ENCODE measurements at regions not wholly inside any gene's neighbourhood (a gene's known extent, or its start where the extent isn't known, plus 50 kb on each side); places are given as distances from the start of the nearest gene placed in this dataset.

- H3K27ac ChIP-seq (ENCODE audit: insufficient read depth, low read length): no peak overlapping the region
- H3K4me3 ChIP-seq (replicated peaks in 1 of 4; ENCODE audit: control extremely low read depth in 1 of 4, insufficient read depth in 1 of 4, low read depth in 3 of 4, low read length in 4 of 4): no peak overlapping the region
- H3K79me2 ChIP-seq (ENCODE audit: control insufficient read depth, insufficient read depth, low read length): no peaks in the 10 kb centered on the region
- peak in 1 of 2 donors; percentile 40 for DNase-seq (ENCODE audit: low read depth in 2 of 2)
- H3K9ac ChIP-seq (ENCODE audit: insufficient read depth, low read length): no peak overlapping the region
- no peak overlapping the region for H3K4me2 ChIP-seq (ENCODE audit: extremely low read depth, insufficient read depth, low read length)
- H2AFZ ChIP-seq (ENCODE audit: low read length): no peak overlapping the region
- no peaks in the 10 kb centered on the region for H3K27me3 ChIP-seq (ENCODE audit: control insufficient read depth, insufficient read depth, low read length)
- H3K36me3 ChIP-seq (ENCODE audit: control insufficient read depth, insufficient read depth, low read length): no peaks in the 10 kb centered on the region
- TF ChIP-seq CTCF (conservative IDR thresholded peaks at IDR 0.05 in 1 of 2, IDR thresholded peaks at IDR 0.05 in 1 of 2; ENCODE audit: low read depth in 1 of 2, low read length in 2 of 2) (no peak), EZH2 (IDR thresholded peaks at IDR 0.05; ENCODE audit: low read length, missing control alignments) (no peak)
- no peaks in the 10 kb centered on the region for H3K4me1 ChIP-seq (ENCODE audit: control insufficient read depth, extremely low read depth, insufficient read depth, low read length)
- no peaks in the 10 kb centered on the region for H3K9me3 ChIP-seq (ENCODE audit: control insufficient read depth, insufficient read depth, low read depth, low read length)
- no peaks in the 10 kb centered on the region for H4K20me1 ChIP-seq (ENCODE audit: control insufficient read depth, extremely low read depth, insufficient read depth, low read length)
Observed at GRCh38 chr3:63034101-63034500, 158.9 kb upstream of the CADPS start.

GRCh38 chr3:63037116-63037515 is 161.9 kb upstream of the CADPS start:
- Histone ChIP-seq H3K27me3 (ENCODE audit: control insufficient read depth, insufficient read depth, low read length) (no peaks in the 10 kb centered on the region), H3K4me2 (ENCODE audit: extremely low read depth, insufficient read depth, low read length) (no peak overlapping the region), H3K9me3 (ENCODE audit: control insufficient read depth, insufficient read depth, low read depth, low read length) (no peaks in the 10 kb centered on the region), H3K36me3 (ENCODE audit: control insufficient read depth, insufficient read depth, low read length) (no peaks in the 10 kb centered on the region), H3K9ac (ENCODE audit: insufficient read depth, low read length) (no peak overlapping the region), H3K4me1 (ENCODE audit: control insufficient read depth, extremely low read depth, insufficient read depth, low read length) (no peaks in the 10 kb centered on the region), H3K79me2 (ENCODE audit: control insufficient read depth, insufficient read depth, low read length) (no peaks in the 10 kb centered on the region), H3K27ac (ENCODE audit: insufficient read depth, low read length) (no peak overlapping the region), H2AFZ (ENCODE audit: low read length) (no peak overlapping the region), H3K4me3 (replicated peaks in 1 of 4; ENCODE audit: control extremely low read depth in 1 of 4, insufficient read depth in 1 of 4, low read depth in 3 of 4, low read length in 4 of 4) (no peak overlapping the region), H4K20me1 (ENCODE audit: control insufficient read depth, extremely low read depth, insufficient read depth, low read length) (no peaks in the 10 kb centered on the region)
- no peak for DNase-seq (ENCODE audit: low read depth in 2 of 2)
- TF ChIP-seq EZH2 (IDR thresholded peaks at IDR 0.05; ENCODE audit: low read length, missing control alignments): no peak
- no peak for TF ChIP-seq CTCF (conservative IDR thresholded peaks at IDR 0.05 in 1 of 2, IDR thresholded peaks at IDR 0.05 in 1 of 2; ENCODE audit: low read depth in 1 of 2, low read length in 2 of 2)

GRCh38 chr3:63042833-63043232 is 167.6 kb upstream of the CADPS start:
- H3K9ac ChIP-seq (ENCODE audit: insufficient read depth, low read length): no peak overlapping the region
- H3K9me3 ChIP-seq (ENCODE audit: control insufficient read depth, insufficient read depth, low read depth, low read length): no peaks in the 10 kb centered on the region
- DNase-seq (ENCODE audit: low read depth in 2 of 2): no peak
- no peak overlapping the region for H2AFZ ChIP-seq (ENCODE audit: low read length)
- H3K36me3 ChIP-seq (ENCODE audit: control insufficient read depth, insufficient read depth, low read length): no peaks in the 10 kb centered on the region
- TF ChIP-seq CTCF (conservative IDR thresholded peaks at IDR 0.05 in 1 of 2, IDR thresholded peaks at IDR 0.05 in 1 of 2; ENCODE audit: low read depth in 1 of 2, low read length in 2 of 2): no peak
- TF ChIP-seq EZH2 (IDR thresholded peaks at IDR 0.05; ENCODE audit: low read length, missing control alignments): no peak
- H3K4me1 ChIP-seq (ENCODE audit: control insufficient read depth, extremely low read depth, insufficient read depth, low read length): no peaks in the 10 kb centered on the region
- no peak overlapping the region for H3K4me3 ChIP-seq (replicated peaks in 1 of 4; ENCODE audit: control extremely low read depth in 1 of 4, insufficient read depth in 1 of 4, low read depth in 3 of 4, low read length in 4 of 4)
- no peaks in the 10 kb centered on the region for H4K20me1 ChIP-seq (ENCODE audit: control insufficient read depth, extremely low read depth, insufficient read depth, low read length)
- H3K27me3 ChIP-seq (ENCODE audit: control insufficient read depth, insufficient read depth, low read length): no peaks in the 10 kb centered on the region
- no peaks in the 10 kb centered on the region for H3K79me2 ChIP-seq (ENCODE audit: control insufficient read depth, insufficient read depth, low read length)
- no peak overlapping the region for H3K27ac ChIP-seq (ENCODE audit: insufficient read depth, low read length)
- no peak overlapping the region for H3K4me2 ChIP-seq (ENCODE audit: extremely low read depth, insufficient read depth, low read length)
